HG02610 (cell line): ENCODE measurements at regions not wholly inside any gene's neighbourhood (a gene's known extent, or its start where the extent isn't known, plus 50 kb on each side); places are given as distances from the start of the nearest gene placed in this dataset.
"Not testable (repeated sequence)": the region's sequence is repeated elsewhere in the genome, so short reads cannot be mapped to it uniquely, and the experiment has no call there.

Source experiments
- ATAC-seq: cut with Tn5 transposase; IDR thresholded peaks from one replicate; pipeline ENCODE4 v1.9.1; 2021; ENCODE audit warnings: mild to moderate bottlenecking, moderate library complexity; ENCODE audit not compliant: unreplicated experiment

- no peak for ATAC-seq
Observed at GRCh38 chr1:8230292-8230621, 87.7 kb upstream of the SLC45A1 start.

- no peak for ATAC-seq
Observed at GRCh38 chr1:8228253-8228652, 89.7 kb upstream of the SLC45A1 start.

GRCh38 chr1:8227674-8228073 lies 90.2 kb upstream of the SLC45A1 start:
- not testable (repeated sequence) for ATAC-seq

- no peak for ATAC-seq
Observed at GRCh38 chr1:8226747-8227146, 91.2 kb upstream of the SLC45A1 start.

- not testable (repeated sequence) for ATAC-seq
Observed at GRCh38 chr1:8226024-8226423, 91.9 kb upstream of the SLC45A1 start.

- no peak for ATAC-seq
Observed at GRCh38 chr1:8223526-8223925, 94.4 kb upstream of the SLC45A1 start.

GRCh38 chr1:8222789-8223188 lies 95.1 kb upstream of the SLC45A1 start:
- no peak for ATAC-seq

- no peak for ATAC-seq
Observed at GRCh38 chr1:8219530-8219929, 98.4 kb upstream of the SLC45A1 start.

- ATAC-seq, result no peak
Observed at GRCh38 chr1:8218351-8219092, 99.4 kb upstream of the SLC45A1 start.

GRCh38 chr1:8217809-8218208 lies 100.1 kb upstream of the SLC45A1 start:
- no peak for ATAC-seq

GRCh38 chr1:8217011-8217711 lies 100.8 kb upstream of the SLC45A1 start:
- ATAC-seq, result no peak

- no peak for ATAC-seq
Observed at GRCh38 chr1:8216005-8216404, 101.9 kb upstream of the SLC45A1 start.

GRCh38 chr1:8214501-8215173 lies 103.3 kb upstream of the SLC45A1 start:
- ATAC-seq, result no peak

- no peak for ATAC-seq
Observed at GRCh38 chr1:8213676-8214075, 104.2 kb upstream of the SLC45A1 start.

GRCh38 chr1:8213136-8213535 lies 104.8 kb upstream of the SLC45A1 start:
- ATAC-seq, result no peak

- ATAC-seq, result no peak
Observed at GRCh38 chr1:8212580-8213031, 105.3 kb upstream of the SLC45A1 start.

- no peak for ATAC-seq
Observed at GRCh38 chr1:8211883-8212579, 105.9 kb upstream of the SLC45A1 start.

GRCh38 chr1:8211251-8211882 lies 106.5 kb upstream of the SLC45A1 start:
- ATAC-seq, result no peak

- ATAC-seq, result no peak
Observed at GRCh38 chr1:8207202-8207601, 110.7 kb upstream of the SLC45A1 start.

GRCh38 chr1:8206391-8206790 lies 111.5 kb upstream of the SLC45A1 start:
- ATAC-seq, result no peak

GRCh38 chr1:8205771-8206170 lies 112.1 kb upstream of the SLC45A1 start:
- ATAC-seq, result no peak
